ENCODE measurements at regions not wholly inside any gene's neighbourhood (a gene's known extent, or its start where the extent isn't known, plus 50 kb on each side); places are given as distances from the start of the nearest gene placed in this dataset.
"Not testable (repeated sequence)": the region's sequence is repeated elsewhere in the genome, so short reads cannot be mapped to it uniquely, and the experiment has no call there.

GRCh38 chr13:85137516-85137915 lies 661.7 kb downstream of the SLITRK6 start:
- H3K27ac ChIP-seq (ENCODE audit: low read depth, low read length, severe bottlenecking) = no peak overlapping the region

GRCh38 chr13:85132986-85133385 lies 666.2 kb downstream of the SLITRK6 start:
- no peak overlapping the region for H3K4me3 ChIP-seq (ENCODE audit: extremely low read depth, insufficient read depth, low read length, poor library complexity, severe bottlenecking)
- no peaks in the 10 kb centered on the region for H3K36me3 ChIP-seq (ENCODE audit: control insufficient read depth, insufficient read depth, low read length)
- H3K27ac ChIP-seq (ENCODE audit: low read depth, low read length, severe bottlenecking) = no peak overlapping the region
- no peaks in the 10 kb centered on the region for H3K4me1 ChIP-seq (ENCODE audit: control insufficient read depth, insufficient read depth, low read length, poor library complexity, severe bottlenecking)
- 67% methylated on average over 3 of the region's 6 CpGs for WGBS, 2 experiments (ENCODE audit: insufficient coverage in 2 of 2)
- no peaks in the 10 kb centered on the region for H3K9me3 ChIP-seq (ENCODE audit: control insufficient read depth, low read length)

More at GRCh38 chr13:85137516-85137915, 661.7 kb downstream of the SLITRK6 start:
- H3K9me3 ChIP-seq (ENCODE audit: control insufficient read depth, low read length) = no peaks in the 10 kb centered on the region
- H3K4me3 ChIP-seq (ENCODE audit: extremely low read depth, insufficient read depth, low read length, poor library complexity, severe bottlenecking) = no peak overlapping the region
- WGBS, 2 experiments (ENCODE audit: insufficient coverage in 2 of 2) = 80 to 100% methylated on average over 1 of the region's 1 CpG
- H3K4me1 ChIP-seq (ENCODE audit: control insufficient read depth, insufficient read depth, low read length, poor library complexity, severe bottlenecking) = no peaks in the 10 kb centered on the region
- no peaks in the 10 kb centered on the region for H3K36me3 ChIP-seq (ENCODE audit: control insufficient read depth, insufficient read depth, low read length)

- not testable (repeated sequence) for H3K9me3 ChIP-seq (ENCODE audit: control insufficient read depth, low read length); H3K4me3 ChIP-seq (ENCODE audit: extremely low read depth, insufficient read depth, low read length, poor library complexity, severe bottlenecking); H3K27ac ChIP-seq (ENCODE audit: low read depth, low read length, severe bottlenecking); H3K4me1 ChIP-seq (ENCODE audit: control insufficient read depth, insufficient read depth, low read length, poor library complexity, severe bottlenecking); H3K36me3 ChIP-seq (ENCODE audit: control insufficient read depth, insufficient read depth, low read length)
- WGBS, 2 experiments (ENCODE audit: insufficient coverage in 2 of 2) = 72 to 80% methylated on average over 3 of the region's 14 CpGs
These were observed 675.7 kb downstream of the SLITRK6 start for GRCh38 chr13:85123501-85123900.

GRCh38 chr13:85108356-85108755 lies 690.9 kb downstream of the SLITRK6 start:
- Histone ChIP-seq H3K4me1 (ENCODE audit: control insufficient read depth, insufficient read depth, low read length, poor library complexity, severe bottlenecking) (no peaks in the 10 kb centered on the region), H3K4me3 (ENCODE audit: extremely low read depth, insufficient read depth, low read length, poor library complexity, severe bottlenecking) (no peak overlapping the region), H3K36me3 (ENCODE audit: control insufficient read depth, insufficient read depth, low read length) (no peaks in the 10 kb centered on the region), H3K9me3 (ENCODE audit: control insufficient read depth, low read length) (no peaks in the 10 kb centered on the region), H3K27ac (ENCODE audit: low read depth, low read length, severe bottlenecking) (no peak overlapping the region)
- 87 to 100% methylated on average over 1 to 3 of the region's 3 CpGs for WGBS, 2 experiments (ENCODE audit: insufficient coverage in 2 of 2)

GRCh38 chr13:85099245-85099644 lies 700.0 kb downstream of the SLITRK6 start:
- 78% methylated on average over 3 of the region's 3 CpGs; no CpG with 5 or more reads in 1 of the 2 experiments for WGBS, 2 experiments (ENCODE audit: insufficient coverage in 2 of 2)
- Histone ChIP-seq H3K36me3 (ENCODE audit: control insufficient read depth, insufficient read depth, low read length) (no peaks in the 10 kb centered on the region), H3K4me3 (ENCODE audit: extremely low read depth, insufficient read depth, low read length, poor library complexity, severe bottlenecking) (no peak overlapping the region), H3K9me3 (ENCODE audit: control insufficient read depth, low read length) (no peaks in the 10 kb centered on the region), H3K4me1 (ENCODE audit: control insufficient read depth, insufficient read depth, low read length, poor library complexity, severe bottlenecking) (no peaks in the 10 kb centered on the region), H3K27ac (ENCODE audit: low read depth, low read length, severe bottlenecking) (no peak overlapping the region)

GRCh38 chr13:85095418-85096272 lies 703.6 kb downstream of the SLITRK6 start:
- 90 to 94% methylated on average over 1 to 3 of the region's 4 CpGs for WGBS, 2 experiments (ENCODE audit: insufficient coverage in 2 of 2)
- Histone ChIP-seq H3K4me3 (ENCODE audit: extremely low read depth, insufficient read depth, low read length, poor library complexity, severe bottlenecking) (no peak overlapping the region), H3K36me3 (ENCODE audit: control insufficient read depth, insufficient read depth, low read length) (no peaks in the 10 kb centered on the region), H3K27ac (ENCODE audit: low read depth, low read length, severe bottlenecking) (no peak overlapping the region), H3K9me3 (ENCODE audit: control insufficient read depth, low read length) (no peaks in the 10 kb centered on the region), H3K4me1 (ENCODE audit: control insufficient read depth, insufficient read depth, low read length, poor library complexity, severe bottlenecking) (no peaks in the 10 kb centered on the region)

- H3K9me3 ChIP-seq (ENCODE audit: control insufficient read depth, low read length) = no peaks in the 10 kb centered on the region
- H3K4me3 ChIP-seq (ENCODE audit: extremely low read depth, insufficient read depth, low read length, poor library complexity, severe bottlenecking) = no peak overlapping the region
- no peaks in the 10 kb centered on the region for H3K4me1 ChIP-seq (ENCODE audit: control insufficient read depth, insufficient read depth, low read length, poor library complexity, severe bottlenecking)
- H3K27ac ChIP-seq (ENCODE audit: low read depth, low read length, severe bottlenecking) = no peak overlapping the region
- WGBS, 2 experiments (ENCODE audit: insufficient coverage in 2 of 2) = 97 to 100% methylated on average over 5 of the region's 5 CpGs
- H3K36me3 ChIP-seq (ENCODE audit: control insufficient read depth, insufficient read depth, low read length) = no peaks in the 10 kb centered on the region
These were observed 705.4 kb downstream of the SLITRK6 start for GRCh38 chr13:85093808-85094207.

GRCh38 chr13:85091631-85092234 lies 707.5 kb downstream of the SLITRK6 start:
- H3K27ac ChIP-seq (ENCODE audit: low read depth, low read length, severe bottlenecking) = no peak overlapping the region
- H3K9me3 ChIP-seq (ENCODE audit: control insufficient read depth, low read length) = no peaks in the 10 kb centered on the region
- H3K4me1 ChIP-seq (ENCODE audit: control insufficient read depth, insufficient read depth, low read length, poor library complexity, severe bottlenecking) = no peaks in the 10 kb centered on the region
- no peaks in the 10 kb centered on the region for H3K36me3 ChIP-seq (ENCODE audit: control insufficient read depth, insufficient read depth, low read length)
- WGBS, 2 experiments (ENCODE audit: insufficient coverage in 2 of 2) = 46 to 67% methylated on average over 2 to 3 of the region's 5 CpGs
- no peak overlapping the region for H3K4me3 ChIP-seq (ENCODE audit: extremely low read depth, insufficient read depth, low read length, poor library complexity, severe bottlenecking)

- Histone ChIP-seq H3K36me3 (ENCODE audit: control insufficient read depth, insufficient read depth, low read length) (no peaks in the 10 kb centered on the region), H3K9me3 (ENCODE audit: control insufficient read depth, low read length) (no peaks in the 10 kb centered on the region), H3K4me3 (ENCODE audit: extremely low read depth, insufficient read depth, low read length, poor library complexity, severe bottlenecking) (no peak overlapping the region), H3K4me1 (ENCODE audit: control insufficient read depth, insufficient read depth, low read length, poor library complexity, severe bottlenecking) (no peaks in the 10 kb centered on the region), H3K27ac (ENCODE audit: low read depth, low read length, severe bottlenecking) (no peak overlapping the region)
- WGBS, 2 experiments (ENCODE audit: insufficient coverage in 2 of 2) = 100% methylated on average over 2 of the region's 2 CpGs; no CpG with 5 or more reads in 1 of the 2 experiments
These were observed 710.0 kb downstream of the SLITRK6 start for GRCh38 chr13:85089186-85089585.

GRCh38 chr13:85080691-85081090 lies 718.5 kb downstream of the SLITRK6 start:
- WGBS, 2 experiments (ENCODE audit: insufficient coverage in 2 of 2) = 83% methylated on average over 1 of the region's 1 CpG; no CpG with 5 or more reads in 1 of the 2 experiments
- H3K4me1 ChIP-seq (ENCODE audit: control insufficient read depth, insufficient read depth, low read length, poor library complexity, severe bottlenecking) = no peaks in the 10 kb centered on the region
- H3K9me3 ChIP-seq (ENCODE audit: control insufficient read depth, low read length) = no peaks in the 10 kb centered on the region
- no peaks in the 10 kb centered on the region for H3K36me3 ChIP-seq (ENCODE audit: control insufficient read depth, insufficient read depth, low read length)
- H3K27ac ChIP-seq (ENCODE audit: low read depth, low read length, severe bottlenecking) = no peak overlapping the region
- H3K4me3 ChIP-seq (ENCODE audit: extremely low read depth, insufficient read depth, low read length, poor library complexity, severe bottlenecking) = no peak overlapping the region

- 91% methylated on average over 1 of the region's 1 CpG; no CpG with 5 or more reads in 1 of the 2 experiments for WGBS, 2 experiments (ENCODE audit: insufficient coverage in 2 of 2)
- no peaks in the 10 kb centered on the region for H3K9me3 ChIP-seq (ENCODE audit: control insufficient read depth, low read length)
- no peaks in the 10 kb centered on the region for H3K4me1 ChIP-seq (ENCODE audit: control insufficient read depth, insufficient read depth, low read length, poor library complexity, severe bottlenecking)
- no peaks in the 10 kb centered on the region for H3K36me3 ChIP-seq (ENCODE audit: control insufficient read depth, insufficient read depth, low read length)
- no peak overlapping the region for H3K27ac ChIP-seq (ENCODE audit: low read depth, low read length, severe bottlenecking)
- H3K4me3 ChIP-seq (ENCODE audit: extremely low read depth, insufficient read depth, low read length, poor library complexity, severe bottlenecking) = no peak overlapping the region
These were observed 722.9 kb downstream of the SLITRK6 start for GRCh38 chr13:85076343-85076742.

All from mesodermal cell (in vitro differentiated cells).